Gastroesophageal sphincter (tissue), 4 donors: ENCODE measurements at regions not wholly inside any gene's neighbourhood (a gene's known extent, or its start where the extent isn't known, plus 50 kb on each side); places are given as distances from the start of the nearest gene placed in this dataset.

Experiments
- ATAC-seq: fragments of 150-250 bp; one replicate; pipeline ENCODE4 v1.9.1; 2016; ENCODE audit warnings: mild to moderate bottlenecking, moderate library complexity
- H3K27ac ChIP-seq, 4 donors: fragments of 200-600 bp; sonication (generic) in 3 of 4; 1 replicate in 3 of 4; 2 replicates in 1 of 4; pipeline ENCODE4 v1.5.1; 2016 to 2019
- H3K27me3 ChIP-seq: fragments of 200-600 bp; sonication (generic); one replicate; pipeline ENCODE4 v1.5.1; 2019
- H3K36me3 ChIP-seq, 2 donors: fragments of 200-600 bp; sonication (generic); one replicate each; pipeline ENCODE4 v1.5.1; 2019; ENCODE audit warnings: control low read depth in 1 of 2
- H3K4me1 ChIP-seq, 3 donors: fragments of 200-600 bp; sonication (generic); 1 replicate in 2 of 3; 2 replicates in 1 of 3; pipeline ENCODE4 v1.5.1; 2016 to 2019; ENCODE audit warnings: control low read depth in 2 of 3
- H3K4me3 ChIP-seq, 2 donors: fragments of 200-600 bp; sonication (generic); one replicate each; pipeline ENCODE4 v1.5.1; 2019; ENCODE audit warnings: mild to moderate bottlenecking in 1 of 2, moderate library complexity in 1 of 2
- H3K9me3 ChIP-seq, 3 donors: fragments of 200-600 bp; sonication (generic); one replicate each; pipeline ENCODE4 v1.5.1; 2017 to 2019; ENCODE audit warnings: control low read depth in 2 of 3
- CTCF ChIP-seq, 4 experiments: fragments of 200-600 bp in 2 of 4; fragments of 450-650 bp in 2 of 4; sonication (generic) in 1 of 4; IDR thresholded peaks; one replicate each; pipeline ENCODE4 v1.5.1; 2017 to 2019; ENCODE audit warnings: antibody characterized with exemption in 4 of 4, mild to moderate bottlenecking in 2 of 4, moderate library complexity in 2 of 4
- EP300 ChIP-seq: sonication (generic); formaldehyde crosslinking; IDR thresholded peaks from one replicate; pipeline ENCODE4 v1.6.1; 2017; ENCODE audit warnings: antibody characterized with exemption, mild to moderate bottlenecking
- POLR2A ChIP-seq, 2 donors: fragments of 450-650 bp; IDR thresholded peaks; one replicate each; pipeline ENCODE4 v1.6.1; 2017; ENCODE audit warnings: antibody characterized with exemption in 2 of 2, mild to moderate bottlenecking in 2 of 2, moderate library complexity in 1 of 2
- POLR2AphosphoS5 ChIP-seq: sonication (generic); formaldehyde crosslinking; IDR thresholded peaks from one replicate; pipeline ENCODE4 v1.6.1; 2017; ENCODE audit warnings: antibody characterized with exemption
- WGBS, 2 donors: methylation state at CpG; one replicate each; pipeline ENCODE4 v1.1.5; 2018; ENCODE audit warnings: low coverage in 1 of 2; 5-methylcytosine and 5-hydroxymethylcytosine counted together

DNA sequence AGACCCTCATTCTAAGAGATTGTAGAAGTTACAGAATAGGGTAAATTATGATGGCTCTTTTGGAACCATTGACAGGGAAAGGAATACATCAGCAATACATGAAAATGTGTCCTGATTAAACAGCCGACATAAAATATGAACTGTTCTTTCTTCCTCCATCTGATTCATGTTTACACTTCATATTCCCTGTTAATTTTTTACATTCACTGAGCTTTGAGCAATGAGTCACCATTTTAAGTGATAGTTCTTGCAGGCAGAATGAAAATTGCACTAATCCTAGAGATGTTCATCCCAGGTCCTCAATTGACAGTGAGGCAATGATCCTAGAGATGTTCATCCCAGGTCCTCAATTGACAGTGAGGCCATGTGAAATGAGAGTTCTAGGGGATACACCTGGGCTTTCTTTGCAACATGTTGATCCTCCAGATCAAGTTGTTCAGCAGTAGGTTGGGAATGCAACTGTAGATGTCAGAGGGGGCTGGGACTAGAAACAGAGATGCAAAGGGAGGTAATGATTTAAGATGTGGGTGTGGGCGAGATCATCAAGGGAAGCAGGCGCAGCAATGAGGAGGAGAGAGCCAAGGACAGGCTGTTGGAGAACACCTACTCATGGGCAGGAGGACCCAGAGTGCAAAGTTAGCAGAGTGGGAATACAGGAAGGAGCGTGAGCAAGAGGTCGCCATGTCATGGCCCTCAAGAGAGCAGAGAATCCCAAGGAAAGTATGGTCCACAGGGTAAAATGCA is 138.7 kb downstream of the ZNF365 start:
- Histone ChIP-seq H3K9me3 (no peaks in the 10 kb centered on the region), H3K27me3 (no peaks in the 10 kb centered on the region), H3K27ac (no peak overlapping the region), H3K4me3 (no peak overlapping the region), H3K36me3 (no peaks in the 10 kb centered on the region), H3K4me1 (no peaks in the 10 kb centered on the region)
- 81 to 84% methylated on average over 4 to 5 of the region's 5 CpGs for WGBS, 2 donors
- ATAC-seq = no peak
- TF ChIP-seq CTCF (IDR thresholded peaks at IDR 0.05) (no peak), EP300 (no peak), POLR2A (IDR thresholded peaks at IDR 0.05) (no peak), POLR2AphosphoS5 (no peak)

GRCh38 chr10:62514079-62514693 is 140.0 kb downstream of the ZNF365 start:
- TF ChIP-seq POLR2A (IDR thresholded peaks at IDR 0.05) (no peak), CTCF (IDR thresholded peaks at IDR 0.05) (no peak), POLR2AphosphoS5 (no peak), EP300 (no peak)
- H3K27me3 ChIP-seq = no peaks in the 10 kb centered on the region
- H3K9me3 ChIP-seq = no peaks in the 10 kb centered on the region
- H3K4me3 ChIP-seq = no peak overlapping the region
- no peaks in the 10 kb centered on the region for H3K36me3 ChIP-seq
- H3K4me1 ChIP-seq = no peaks in the 10 kb centered on the region
- no peak for ATAC-seq
- H3K27ac ChIP-seq = no peak overlapping the region
- 73 to 77% methylated on average over 5 to 6 of the region's 6 CpGs for WGBS, 2 donors

GRCh38 chr10:62517252-62517651 is 143.1 kb downstream of the ZNF365 start:
- no peaks in the 10 kb centered on the region for H3K4me1 ChIP-seq
- ATAC-seq = no peak
- H3K27me3 ChIP-seq = no peaks in the 10 kb centered on the region
- TF ChIP-seq EP300 (no peak), CTCF (IDR thresholded peaks at IDR 0.05) (no peak), POLR2A (IDR thresholded peaks at IDR 0.05) (no peak), POLR2AphosphoS5 (no peak)
- WGBS, 2 donors = 54 to 100% methylated on average over 2 of the region's 2 CpGs
- no peak overlapping the region for H3K4me3 ChIP-seq
- H3K36me3 ChIP-seq = no peaks in the 10 kb centered on the region
- H3K9me3 ChIP-seq = no peaks in the 10 kb centered on the region
- H3K27ac ChIP-seq = no peak overlapping the region

- peaks cover 0 to 3% (median 0%) of the 10 kb centered on the region in 3 donors for H3K4me1 ChIP-seq
- no peak for ATAC-seq
- H3K27ac ChIP-seq = no peak overlapping the region
- WGBS, 2 donors = 14 to 75% methylated on average over 1 to 3 of the region's 6 CpGs
- H3K36me3 ChIP-seq = no peaks in the 10 kb centered on the region
- H3K4me3 ChIP-seq = no peak overlapping the region
- H3K27me3 ChIP-seq = no peaks in the 10 kb centered on the region
- TF ChIP-seq POLR2AphosphoS5 (no peak), CTCF (IDR thresholded peaks at IDR 0.05) (no peak), POLR2A (IDR thresholded peaks at IDR 0.05) (no peak), EP300 (no peak)
- peaks cover 0 to 3% (median 0%) of the 10 kb centered on the region in 3 donors for H3K9me3 ChIP-seq
These were observed 153.1 kb downstream of the ZNF365 start for GRCh38 chr10:62527019-62527827.
